ENCODE measurements at regions not wholly inside any gene's neighbourhood (a gene's known extent, or its start where the extent isn't known, plus 50 kb on each side); places are given as distances from the start of the nearest gene placed in this dataset.

- WGBS (ENCODE audit: insufficient coverage): 93% methylated on average over 5 of the region's 5 CpGs
- Histone ChIP-seq H3K36me3 (ENCODE audit: control insufficient read depth in 4 of 4, insufficient read depth in 4 of 4, low read length in 3 of 4) (no peaks in the 10 kb centered on the region), H3K4me3 (ENCODE audit: control insufficient read depth in 1 of 7, extremely low read depth in 1 of 7, insufficient read depth in 4 of 7, low read depth in 2 of 7, low read length in 6 of 7) (no peak overlapping the region), H3K4me1 (ENCODE audit: control extremely low read depth in 1 of 4, control insufficient read depth in 4 of 4, insufficient read depth in 4 of 4, low read length in 3 of 4) (no peaks in the 10 kb centered on the region), H3K27ac (ENCODE audit: insufficient read depth in 1 of 2, low read depth in 1 of 2, low read length in 2 of 2, poor library complexity in 1 of 2, severe bottlenecking in 2 of 2) (no peak overlapping the region), H3K9me3 (ENCODE audit: control extremely low read depth in 1 of 5, control insufficient read depth in 4 of 5, insufficient read depth in 2 of 5, low read depth in 1 of 5, low read length in 4 of 5) (no peaks in the 10 kb centered on the region), H3K27me3 (replicated peaks in 2 of 5; ENCODE audit: control insufficient read depth in 4 of 5, insufficient read depth in 5 of 5, low read length in 4 of 5) (peaks cover 0 to 22% (median 8%) of the 10 kb centered on the region in 5 experiments)
- DNase-seq: no peak
- CTCF ChIA-PET: no interaction called here
- POLR2A ChIA-PET: no interaction called here
Measured at GRCh38 chr7:131610007-131610406, 53.6 kb upstream of the PODXL start.

- H3K36me3 ChIP-seq (ENCODE audit: control insufficient read depth in 4 of 4, insufficient read depth in 4 of 4, low read length in 3 of 4): no peaks in the 10 kb centered on the region
- ChIA-PET CTCF (no interaction called here), POLR2A (no interaction called here)
- no peak overlapping the region for H3K4me3 ChIP-seq (ENCODE audit: control insufficient read depth in 1 of 7, extremely low read depth in 1 of 7, insufficient read depth in 4 of 7, low read depth in 2 of 7, low read length in 6 of 7)
- WGBS (ENCODE audit: insufficient coverage): 55% methylated on average over 3 of the region's 5 CpGs
- peaks cover 0 to 36% (median 12%) of the 10 kb centered on the region in 5 experiments for H3K27me3 ChIP-seq (replicated peaks in 2 of 5; ENCODE audit: control insufficient read depth in 4 of 5, insufficient read depth in 5 of 5, low read length in 4 of 5)
- H3K9me3 ChIP-seq (ENCODE audit: control extremely low read depth in 1 of 5, control insufficient read depth in 4 of 5, insufficient read depth in 2 of 5, low read depth in 1 of 5, low read length in 4 of 5): no peaks in the 10 kb centered on the region
- no peaks in the 10 kb centered on the region for H3K4me1 ChIP-seq (ENCODE audit: control extremely low read depth in 1 of 4, control insufficient read depth in 4 of 4, insufficient read depth in 4 of 4, low read length in 3 of 4)
- DNase-seq: no peak
- H3K27ac ChIP-seq (ENCODE audit: insufficient read depth in 1 of 2, low read depth in 1 of 2, low read length in 2 of 2, poor library complexity in 1 of 2, severe bottlenecking in 2 of 2): no peak overlapping the region
Measured at GRCh38 chr7:131608116-131608500, 51.7 kb upstream of the PODXL start.

- Histone ChIP-seq H3K4me3 (ENCODE audit: control insufficient read depth in 1 of 7, extremely low read depth in 1 of 7, insufficient read depth in 4 of 7, low read depth in 2 of 7, low read length in 6 of 7) (no peak overlapping the region), H3K27me3 (replicated peaks in 2 of 5; ENCODE audit: control insufficient read depth in 4 of 5, insufficient read depth in 5 of 5, low read length in 4 of 5) (peaks cover 0 to 39% (median 12%) of the 10 kb centered on the region in 5 experiments), H3K36me3 (ENCODE audit: control insufficient read depth in 4 of 4, insufficient read depth in 4 of 4, low read length in 3 of 4) (no peaks in the 10 kb centered on the region), H3K9me3 (ENCODE audit: control extremely low read depth in 1 of 5, control insufficient read depth in 4 of 5, insufficient read depth in 2 of 5, low read depth in 1 of 5, low read length in 4 of 5) (no peaks in the 10 kb centered on the region), H3K27ac (ENCODE audit: insufficient read depth in 1 of 2, low read depth in 1 of 2, low read length in 2 of 2, poor library complexity in 1 of 2, severe bottlenecking in 2 of 2) (no peak overlapping the region), H3K4me1 (ENCODE audit: control extremely low read depth in 1 of 4, control insufficient read depth in 4 of 4, insufficient read depth in 4 of 4, low read length in 3 of 4) (no peaks in the 10 kb centered on the region)
- ChIA-PET CTCF (no interaction called here), POLR2A (no interaction called here)
- 89% methylated on average over 20 of the region's 21 CpGs for WGBS (ENCODE audit: insufficient coverage)
- no peak for DNase-seq
Measured at GRCh38 chr7:131607291-131608115, 51.1 kb upstream of the PODXL start.

GRCh38 chr7:131606346-131607290, 50.2 kb upstream of the PODXL start:
- ChIA-PET CTCF (no interaction called here), POLR2A (interaction anchor here (0.6 kb wide), 1 partner anchor 1705 kb away, joined by 4 read pairs; no protein-coding TSS in a partner anchor)
- peak in 2 of 3 donors; percentile 13 to 20 for DNase-seq
- H3K27ac ChIP-seq (ENCODE audit: insufficient read depth in 1 of 2, low read depth in 1 of 2, low read length in 2 of 2, poor library complexity in 1 of 2, severe bottlenecking in 2 of 2): no peak overlapping the region
- H3K4me1 ChIP-seq (ENCODE audit: control extremely low read depth in 1 of 4, control insufficient read depth in 4 of 4, insufficient read depth in 4 of 4, low read length in 3 of 4): no peaks in the 10 kb centered on the region
- no peak overlapping the region for H3K4me3 ChIP-seq (ENCODE audit: control insufficient read depth in 1 of 7, extremely low read depth in 1 of 7, insufficient read depth in 4 of 7, low read depth in 2 of 7, low read length in 6 of 7)
- no peaks in the 10 kb centered on the region for H3K9me3 ChIP-seq (ENCODE audit: control extremely low read depth in 1 of 5, control insufficient read depth in 4 of 5, insufficient read depth in 2 of 5, low read depth in 1 of 5, low read length in 4 of 5)
- no peaks in the 10 kb centered on the region for H3K36me3 ChIP-seq (ENCODE audit: control insufficient read depth in 4 of 4, insufficient read depth in 4 of 4, low read length in 3 of 4)
- WGBS (ENCODE audit: insufficient coverage): 92% methylated on average over 11 of the region's 11 CpGs
- H3K27me3 ChIP-seq (replicated peaks in 2 of 5; ENCODE audit: control insufficient read depth in 4 of 5, insufficient read depth in 5 of 5, low read length in 4 of 5): peaks cover 0 to 39% (median 12%) of the 10 kb centered on the region in 5 experiments

Data from common myeloid progenitor, CD34-positive (primary cell).